SK-MEL-5 (cell line): ENCODE measurements at regions not wholly inside any gene's neighbourhood (a gene's known extent, or its start where the extent isn't known, plus 50 kb on each side); places are given as distances from the start of the nearest gene placed in this dataset.

Source experiments
- DNase-seq: peaks from one replicate; pipeline ENCODE4 v3.0.0-alpha.2; 2016; ENCODE audit warnings: low read depth, low spot score
- in situ Hi-C: cut with HindIII; loops from 2 replicates; pipeline ENCODE4 v1.10.0; 2016; ENCODE audit warnings: low sequenced_read_pairs, high pct_unique_total_duplicates, low pct_unique_long_range_greater_than_20kb

DNA sequence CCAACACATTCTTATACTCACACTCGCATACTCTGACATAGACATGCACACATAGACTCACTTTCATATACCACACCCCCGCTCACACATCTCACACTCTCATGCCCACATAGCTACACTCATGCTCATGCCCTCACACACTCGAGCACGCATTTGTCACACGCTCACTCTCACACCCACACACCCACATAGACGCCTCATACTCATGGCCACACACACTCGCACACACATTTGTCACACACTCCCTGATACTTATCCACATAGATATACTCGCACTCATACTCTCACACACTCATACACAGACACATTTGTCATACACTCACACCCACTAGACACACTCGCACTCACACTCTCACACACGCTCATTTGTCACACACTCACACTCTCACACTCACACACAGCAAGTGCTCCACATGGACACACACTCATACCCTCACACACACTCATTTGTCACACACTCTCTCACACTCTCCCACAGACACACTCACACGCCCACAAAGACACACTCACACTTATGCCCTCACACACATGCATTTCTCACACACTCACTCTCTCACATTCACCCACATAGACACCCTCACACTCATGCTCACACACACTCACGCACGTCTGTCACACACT, 50.9 kb downstream of the TNP1 start:
- in situ Hi-C loops, result no loop called here
- DNase-seq, result no peak

DNA sequence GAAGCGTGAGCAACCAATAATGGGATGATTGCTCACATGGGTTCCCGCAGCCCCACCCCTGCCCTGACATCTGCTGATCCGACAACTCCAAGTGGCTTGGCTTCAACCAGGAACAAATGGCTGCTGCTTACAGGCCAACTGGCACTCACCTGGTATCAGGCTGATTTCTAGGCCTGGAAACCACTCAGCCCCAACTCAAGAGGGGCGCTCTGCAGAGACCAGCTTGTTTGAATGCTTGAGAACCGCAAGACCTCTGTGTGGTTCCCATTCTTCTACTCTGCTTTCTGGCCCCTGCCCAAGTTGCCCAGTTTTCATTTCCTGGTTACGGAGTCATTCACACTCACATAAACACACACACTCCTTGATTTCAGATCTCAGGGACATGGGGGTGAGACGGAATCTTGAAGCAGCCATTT, 52.0 kb downstream of the TNP1 start:
- in situ Hi-C loops, result no loop called here
- DNase-seq, result no peak

DNA sequence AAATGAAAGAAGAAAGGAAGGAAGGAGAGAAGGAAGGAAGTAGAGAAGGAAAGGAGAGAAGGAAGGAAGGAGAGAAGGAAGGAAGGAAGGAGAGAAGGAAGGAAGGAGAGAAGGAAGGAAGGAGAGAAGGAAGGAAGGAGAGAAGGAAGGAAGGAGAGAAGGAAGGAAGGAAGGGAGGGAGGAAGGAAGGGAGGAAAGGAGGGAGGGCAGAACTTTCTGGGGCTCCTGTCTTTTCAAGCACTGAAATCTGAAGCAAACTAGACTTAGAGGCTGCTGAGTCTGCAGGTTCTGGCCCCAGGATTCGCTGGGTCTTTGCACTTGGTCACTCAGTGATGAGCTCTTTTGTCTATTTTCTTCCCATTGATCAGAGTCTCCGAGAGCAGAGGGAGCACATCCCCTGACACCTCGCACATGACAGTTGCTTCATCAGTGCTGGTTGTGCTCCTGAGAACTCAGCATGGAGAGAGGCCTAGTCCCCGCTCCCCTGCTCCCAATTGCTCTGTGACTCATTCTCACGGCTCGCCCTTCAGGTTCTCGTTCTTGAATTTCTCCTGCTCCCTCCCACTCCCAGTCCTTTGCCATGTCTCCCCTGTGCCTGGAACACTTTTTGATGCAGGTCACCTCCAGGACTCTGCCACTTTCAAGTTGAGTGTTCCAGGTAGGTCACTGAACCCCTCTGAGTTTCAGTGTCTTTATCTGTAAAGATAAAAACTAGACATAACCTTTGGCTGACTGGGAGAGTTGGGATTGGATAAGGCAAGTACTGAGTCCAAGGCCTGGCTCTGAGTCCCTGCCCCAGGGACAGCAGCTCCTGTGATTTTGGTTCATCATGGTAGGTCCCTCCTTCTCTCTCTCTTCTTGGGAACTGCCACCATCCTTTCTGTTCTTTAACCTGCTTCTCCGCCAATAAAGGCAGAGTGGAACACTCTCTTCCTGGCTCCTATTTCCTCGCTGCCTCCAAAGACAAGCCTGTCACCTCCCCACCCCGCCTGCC, 55.2 kb downstream of the TNP1 start:
- DNase-seq, result no peak
- in situ Hi-C loops, result no loop called here

DNA sequence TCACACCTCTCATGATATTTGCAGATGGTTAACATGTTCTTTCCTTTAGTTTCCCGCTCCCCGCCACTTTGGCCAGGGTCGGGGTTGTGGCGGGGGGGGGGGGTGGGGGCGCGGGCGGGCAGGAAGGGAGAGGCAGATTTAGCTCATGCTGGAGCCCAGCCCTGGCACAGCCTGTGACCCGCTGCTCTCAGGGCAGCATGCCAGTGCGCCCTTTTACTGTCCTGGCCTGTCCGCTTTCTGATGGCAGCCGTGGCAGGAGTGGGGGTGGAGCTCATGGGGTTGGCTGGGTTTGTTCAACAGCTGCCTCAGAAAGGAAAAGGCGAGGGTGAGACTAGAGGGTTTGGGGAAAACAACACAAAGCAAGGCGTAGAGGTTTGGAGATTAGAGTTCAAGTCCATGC, 56.1 kb downstream of the TNP1 start:
- in situ Hi-C loops, result no loop called here
- no peak for DNase-seq

DNA sequence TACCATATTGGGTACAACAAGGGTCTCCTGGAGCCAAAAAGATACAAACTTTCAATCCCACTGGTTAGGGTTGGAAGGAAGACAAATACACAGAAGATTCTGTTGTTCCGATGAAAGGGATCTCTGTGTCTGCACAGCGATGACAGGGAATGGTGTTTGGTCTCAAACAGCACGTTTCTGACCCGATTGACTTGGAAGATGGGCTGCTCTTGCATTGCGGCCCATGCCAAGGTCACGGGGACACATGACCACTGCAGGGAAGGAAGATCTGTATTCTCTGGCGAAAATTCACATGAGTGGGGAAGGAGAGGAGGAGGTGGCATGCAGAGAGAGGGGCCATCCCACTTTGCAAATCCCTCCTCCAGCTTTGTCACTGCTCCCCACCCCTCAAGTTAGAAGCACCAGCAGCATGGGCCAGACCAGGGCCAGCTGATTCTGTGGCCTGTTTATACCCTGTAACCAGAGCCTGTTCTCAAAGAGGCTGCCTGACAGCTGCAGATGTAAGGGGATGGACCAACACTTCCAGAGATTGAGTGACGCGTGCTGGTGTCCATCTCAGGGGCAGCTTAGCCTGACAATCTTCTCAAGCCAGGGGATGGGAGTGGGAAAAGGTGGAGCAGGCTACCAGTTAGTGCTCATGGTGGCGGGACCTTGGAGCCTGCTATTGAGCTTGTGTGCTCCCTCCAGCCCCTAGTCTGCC, 57.2 kb downstream of the TNP1 start:
- no peak for DNase-seq
- in situ Hi-C loops, result no loop called here

DNA sequence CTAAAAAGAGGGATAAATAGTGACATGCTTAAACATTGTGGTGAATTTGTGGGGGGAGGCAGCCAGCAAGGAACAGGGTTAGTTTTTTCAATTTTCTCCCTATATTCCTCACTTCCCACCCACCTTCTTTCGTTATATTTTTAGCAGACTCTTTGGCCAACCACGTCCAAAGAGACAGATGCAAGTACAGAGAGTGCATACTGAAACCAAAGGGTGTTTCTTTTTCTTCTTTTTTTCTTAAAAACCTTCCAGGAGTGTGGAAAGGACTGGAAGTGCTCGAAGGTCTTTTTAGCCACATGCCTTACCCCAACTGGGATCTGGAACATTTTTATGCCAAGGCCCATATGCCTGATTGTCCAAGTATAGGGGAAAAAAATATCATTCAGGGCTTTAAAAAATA, 59.0 kb downstream of the TNP1 start:
- no peak for DNase-seq
- in situ Hi-C loops, result no loop called here

DNA sequence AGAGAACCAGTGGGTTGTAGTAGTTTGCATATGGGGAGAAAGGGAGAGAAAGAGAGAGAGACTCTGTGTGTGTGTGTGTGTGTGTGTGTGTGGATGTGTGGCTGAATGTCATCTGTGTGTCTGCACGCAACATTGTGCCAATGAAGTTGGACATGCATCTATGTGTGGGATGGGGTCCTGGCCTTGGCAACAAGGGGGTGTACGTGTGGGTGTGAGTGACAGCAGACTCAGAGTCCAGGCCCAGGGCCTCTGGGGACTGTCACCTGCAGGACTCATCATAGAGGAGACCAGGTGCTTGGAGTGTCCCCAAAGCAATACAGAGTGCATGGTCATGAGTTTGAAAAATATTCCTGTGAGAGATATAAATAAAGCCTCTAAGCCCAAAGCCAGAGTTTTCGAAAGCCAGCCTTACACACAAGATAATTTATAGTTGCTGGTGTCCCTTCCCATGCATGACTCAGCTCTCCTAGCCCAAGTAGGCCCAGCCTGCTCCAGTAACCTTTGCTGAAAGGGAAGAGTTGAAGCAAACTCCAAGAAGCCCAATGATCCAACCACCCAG, 59.9 kb downstream of the TNP1 start:
- in situ Hi-C loops, result no loop called here
- DNase-seq, result no peak

DNA sequence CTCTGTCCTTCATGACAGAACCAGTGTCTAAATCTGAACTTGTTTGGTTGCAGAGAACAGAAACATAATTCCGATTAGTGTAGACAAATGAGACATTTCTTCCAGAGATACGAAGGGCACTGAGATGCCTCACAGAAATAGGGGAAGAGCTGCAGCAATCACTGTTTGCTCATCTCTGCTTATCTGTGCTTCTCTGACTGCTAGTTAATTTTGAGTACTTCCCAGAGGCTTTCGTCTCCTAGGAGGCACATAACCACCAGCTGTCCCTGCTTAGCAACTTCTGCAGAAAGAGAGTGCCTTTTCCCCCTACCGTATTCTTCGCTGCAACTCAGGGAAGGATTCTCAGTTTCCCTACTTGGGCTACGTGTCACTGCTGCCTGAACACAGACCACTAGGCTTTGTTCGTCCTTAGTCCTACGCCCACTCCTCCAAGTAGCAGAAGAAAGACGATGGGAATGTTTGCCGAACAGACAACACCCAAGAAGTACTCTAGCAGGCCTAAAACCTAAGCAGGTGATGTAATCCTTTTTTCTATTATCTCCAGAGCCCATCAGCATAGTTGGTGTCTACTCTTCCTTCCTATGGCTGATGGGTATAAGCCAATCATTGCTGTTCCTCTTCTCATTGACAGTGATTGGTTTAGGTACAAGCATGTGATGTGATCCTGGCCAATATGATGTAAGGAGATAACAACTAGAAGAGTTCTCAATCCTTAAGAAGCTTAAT, 63.6 kb downstream of the TNP1 start:
- in situ Hi-C loops, result no loop called here
- no peak for DNase-seq

DNA sequence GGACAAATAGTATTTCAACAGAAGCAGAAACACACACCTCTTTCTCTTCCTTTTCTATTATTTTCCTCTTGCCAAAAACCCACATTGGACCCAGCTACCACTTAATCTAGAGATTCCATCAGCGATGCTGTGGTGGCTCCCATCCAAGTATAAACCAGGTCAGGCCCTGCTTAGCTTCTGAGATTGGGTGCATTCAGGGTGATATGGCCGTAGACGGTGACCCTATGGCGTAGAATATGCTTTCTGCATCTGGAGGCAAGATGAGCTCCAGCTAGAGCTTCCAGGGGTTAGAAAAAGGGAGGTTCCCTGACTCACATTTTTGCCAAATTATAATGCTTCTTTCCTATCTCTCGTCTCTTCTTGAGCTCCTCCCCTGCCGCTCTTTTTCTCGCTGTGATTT, 66.5 kb downstream of the TNP1 start:
- no peak for DNase-seq
- in situ Hi-C loops, result no loop called here

DNA sequence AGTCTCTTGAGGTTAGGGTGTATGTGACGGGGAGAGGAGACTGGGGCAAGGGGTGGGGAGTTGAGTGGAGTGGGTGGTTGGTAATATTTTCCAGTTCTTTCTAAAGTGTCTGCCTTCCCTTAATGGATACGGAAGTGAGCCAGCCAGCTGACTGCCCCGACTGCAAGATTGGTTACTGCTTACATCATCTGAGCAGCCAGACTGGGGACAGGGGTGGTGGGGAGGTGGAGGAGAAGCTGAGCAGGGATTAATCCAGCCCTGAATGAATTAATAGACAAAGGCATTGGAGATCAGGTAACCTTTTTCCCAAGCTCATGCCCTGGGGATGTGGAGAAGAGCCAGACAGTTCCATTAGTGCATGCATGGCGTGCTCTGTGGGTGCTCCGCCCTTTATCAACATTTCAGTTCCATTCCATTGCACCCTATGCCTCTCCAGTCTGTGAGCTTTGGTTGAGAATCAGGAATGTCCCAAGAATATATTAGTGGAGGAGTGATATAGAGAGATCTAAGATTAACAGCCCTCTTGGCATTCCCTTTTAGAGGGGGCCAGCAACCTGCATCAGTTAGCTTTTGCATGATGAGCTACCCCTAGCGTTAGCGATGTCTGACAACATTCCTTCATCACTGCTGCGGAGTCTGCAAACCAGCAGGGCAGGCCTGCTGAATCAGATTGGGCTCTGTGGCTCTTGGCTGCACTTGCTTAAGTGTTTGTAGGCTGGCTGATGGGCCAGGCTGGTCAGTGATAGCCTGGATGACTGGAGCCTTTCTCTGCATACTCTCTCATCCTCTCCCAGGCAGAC, 67.4 kb downstream of the TNP1 start:
- DNase-seq, result no peak
- in situ Hi-C loops, result no loop called here

DNA sequence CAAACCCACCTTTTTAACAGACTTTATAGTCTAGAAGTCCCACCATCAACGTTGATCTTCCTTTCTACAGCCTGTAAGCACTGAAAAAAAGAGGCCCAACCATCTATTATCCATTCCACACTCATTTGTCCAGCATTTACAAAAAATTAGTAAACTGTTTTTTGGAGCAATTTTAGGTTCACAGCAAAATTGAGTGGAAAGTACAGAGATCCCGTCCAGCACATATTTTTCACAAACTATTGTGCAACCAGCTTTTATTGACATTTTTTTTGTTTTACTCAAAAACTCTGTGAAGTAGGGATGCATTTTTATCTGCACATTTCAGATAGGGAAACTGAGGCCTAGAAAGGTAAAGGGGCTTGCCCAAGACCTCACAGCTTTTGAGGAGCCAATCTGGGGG, 68.6 kb downstream of the TNP1 start:
- in situ Hi-C loops, result no loop called here
- DNase-seq, result no peak

DNA sequence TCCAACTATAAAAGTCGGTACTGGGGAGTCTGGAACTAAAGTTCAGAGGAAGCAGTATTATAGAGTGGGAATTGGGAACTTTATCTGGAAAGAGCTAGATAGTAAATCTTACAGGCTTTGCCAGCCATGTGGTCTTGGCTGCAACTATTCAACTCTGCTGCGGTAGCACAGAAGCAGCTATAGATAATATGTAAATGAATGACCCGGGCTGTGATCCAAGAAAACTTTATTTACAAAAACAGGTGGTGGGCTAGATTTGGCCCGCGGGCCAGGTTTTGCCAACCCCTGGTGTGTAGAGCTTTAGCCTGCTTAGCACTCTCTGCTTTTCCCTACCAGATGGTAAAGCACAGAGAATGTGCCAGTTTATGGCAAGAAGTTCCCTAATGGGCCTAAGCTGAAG, 70.8 kb downstream of the TNP1 start:
- in situ Hi-C loops, result no loop called here
- DNase-seq, result no peak

DNA sequence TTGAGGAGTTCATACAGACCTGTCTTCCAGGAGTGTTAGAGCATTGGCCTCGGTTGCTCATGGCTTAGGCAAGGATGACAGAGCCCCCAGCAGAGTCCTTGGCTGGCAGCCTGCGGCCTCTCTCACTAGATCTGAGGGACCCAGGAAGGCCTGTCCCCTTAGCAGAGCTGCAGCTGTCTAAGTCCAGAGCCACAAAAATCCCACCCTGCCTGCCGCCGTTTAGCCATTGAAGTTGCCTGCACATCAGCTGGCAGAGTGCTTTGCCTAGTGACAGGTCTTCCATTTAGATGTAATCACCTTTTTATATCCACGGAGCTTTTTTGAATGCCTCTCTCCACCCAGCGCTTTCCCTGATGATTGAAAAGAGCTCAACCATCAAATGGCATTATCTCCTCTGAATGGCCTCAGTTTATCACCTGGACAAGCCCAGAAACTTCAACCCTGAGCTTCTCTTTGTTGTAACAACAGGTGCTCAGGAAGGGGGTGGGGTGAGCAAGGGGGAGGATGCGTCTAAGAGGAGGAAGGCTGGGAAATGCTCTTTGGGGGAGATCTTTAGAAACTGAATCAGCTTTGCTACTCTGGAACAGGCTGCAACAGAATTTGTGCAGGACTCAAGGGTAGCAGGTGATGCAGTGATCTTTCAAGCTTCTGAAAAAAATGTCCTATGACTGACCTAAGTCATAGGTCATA, 71.9 kb downstream of the TNP1 start:
- in situ Hi-C loops, result no loop called here

DNA sequence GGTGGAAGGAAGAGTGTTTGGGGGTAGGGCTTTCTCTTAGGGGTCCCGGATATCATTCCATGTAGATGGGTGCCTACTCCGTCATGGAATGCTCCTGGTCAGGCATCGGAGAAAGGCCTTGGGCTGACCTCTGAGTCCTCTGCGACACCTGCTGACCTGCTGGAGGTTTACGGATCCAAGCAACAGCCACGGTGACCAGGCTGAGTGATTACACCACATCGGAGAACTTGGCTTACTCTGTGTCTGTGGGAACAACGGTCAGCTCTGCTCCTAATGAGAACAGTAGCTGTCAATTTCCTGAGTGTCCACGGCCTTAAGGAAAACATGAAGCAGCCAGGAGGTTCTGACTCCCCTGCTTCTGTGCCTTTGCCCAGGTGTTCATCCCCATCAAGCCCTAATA, 73.2 kb downstream of the TNP1 start:
- DNase-seq, result no peak
- in situ Hi-C loops, result no loop called here

More for the DNA sequence above, 71.9 kb downstream of the TNP1 start:
- no peak for DNase-seq

DNA sequence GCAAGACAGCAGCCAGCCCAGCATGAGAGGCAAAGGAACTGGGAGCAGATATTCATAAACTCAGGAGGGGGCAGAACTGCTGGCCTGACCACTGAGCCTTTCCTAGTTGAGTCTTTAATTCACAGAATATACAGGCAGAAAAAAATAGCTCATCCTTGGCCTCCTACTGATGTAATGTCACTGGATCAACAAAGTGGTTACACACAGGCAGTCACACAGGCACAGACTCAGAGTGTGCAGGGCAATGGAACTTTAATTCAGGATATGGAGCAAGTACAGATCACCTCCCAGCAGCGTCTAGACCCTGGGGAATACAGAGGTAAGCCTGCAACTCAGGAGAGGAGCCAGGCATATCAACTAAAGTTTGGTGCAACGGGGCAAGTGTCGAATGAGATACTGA, 75.4 kb downstream of the TNP1 start:
- no peak for DNase-seq
- in situ Hi-C loops, result no loop called here

DNA sequence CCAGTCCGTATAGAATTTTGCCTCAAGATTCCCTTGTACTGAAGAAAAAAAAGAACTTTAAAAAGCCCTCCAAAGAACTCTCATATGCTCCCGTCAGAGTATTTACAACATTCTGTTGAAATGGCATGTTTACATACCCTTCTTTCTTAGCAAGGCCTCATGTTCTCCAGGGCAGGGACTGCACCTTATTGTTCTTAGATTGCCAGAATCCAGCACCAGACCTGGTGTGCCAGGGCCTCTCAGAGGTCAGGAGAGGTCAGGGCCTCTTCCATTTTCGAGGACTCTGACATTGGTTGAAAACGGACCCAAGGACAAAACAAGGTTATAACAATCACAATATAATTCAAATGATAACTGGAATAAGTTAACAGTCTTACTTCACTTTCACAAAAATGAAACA, 78.2 kb downstream of the TNP1 start:
- in situ Hi-C loops, result no loop called here
- DNase-seq, result no peak
